DND-41 (cell line): ENCODE measurements at regions not wholly inside any gene's neighbourhood (a gene's known extent, or its start where the extent isn't known, plus 50 kb on each side); places are given as distances from the start of the nearest gene placed in this dataset.

Experiments used
- ATAC-seq: fragments of 200-7000 bp; cut with Tn5 transposase; 3 replicates; pipeline ENCODE4 v1.9.1; 2021; ENCODE audit warnings: low read depth; ENCODE audit not compliant: insufficient read depth
- DNase-seq: peaks from one replicate; pipeline ENCODE4 v3.0.0-alpha.2; 2020
- H2AFZ ChIP-seq: 2 replicates; pipeline ENCODE4 v1.6.0; 2012; ENCODE audit warnings: low read depth, low read length
- H3K27ac ChIP-seq: 2 replicates; pipeline ENCODE4 v1.5.1; 2012; ENCODE audit warnings: low read length, inconsistent platforms
- H3K27me3 ChIP-seq: fragments of 200-600 bp; sonication (generic); 2 replicates; pipeline ENCODE4 v1.6.0; 2012; ENCODE audit warnings: low read length, mild to moderate bottlenecking, inconsistent platforms; ENCODE audit not compliant: insufficient read depth, poor library complexity
- H3K36me3 ChIP-seq: 2 replicates; pipeline ENCODE4 v1.5.1; 2012; ENCODE audit warnings: low read length, inconsistent platforms; ENCODE audit not compliant: insufficient read depth
- H3K4me1 ChIP-seq: 2 replicates; pipeline ENCODE4 v1.5.1; 2012; ENCODE audit warnings: mild to moderate bottlenecking, low read length; ENCODE audit not compliant: insufficient read depth
- H3K4me2 ChIP-seq: 2 replicates; pipeline ENCODE4 v1.6.0; 2012; ENCODE audit warnings: mild to moderate bottlenecking, moderate library complexity, low read length, inconsistent platforms; ENCODE audit not compliant: insufficient read depth
- H3K4me3 ChIP-seq, 2 experiments: fragments of 200-600 bp in 1 of 2; shearing (Covaris generic) in 1 of 2; 2 replicates each; pipeline ENCODE4 v1.5.1; 2012 to 2016; ENCODE audit warnings: inconsistent platforms in 2 of 2, low read length in 2 of 2, mild to moderate bottlenecking in 2 of 2, low read depth in 1 of 2, moderate library complexity in 1 of 2
- H3K79me2 ChIP-seq: 2 replicates; pipeline ENCODE4 v1.6.0; 2012; ENCODE audit warnings: low read length, inconsistent platforms; ENCODE audit not compliant: insufficient read depth
- H3K9ac ChIP-seq: 2 replicates; pipeline ENCODE4 v1.6.0; 2012; ENCODE audit warnings: low read depth, mild to moderate bottlenecking, inconsistent platforms, low read length, moderate library complexity
- H3K9me3 ChIP-seq: 2 replicates; pipeline ENCODE4 v1.5.1; 2012; ENCODE audit warnings: low read length, moderate library complexity, mild to moderate bottlenecking, inconsistent platforms; ENCODE audit not compliant: insufficient read depth, severe bottlenecking
- H4K20me1 ChIP-seq: 2 replicates; pipeline ENCODE4 v1.6.0; 2012; ENCODE audit warnings: low read length; ENCODE audit not compliant: insufficient read depth
- EZH2 ChIP-seq: IDR thresholded peaks from 3 replicates; pipeline ENCODE4 v1.6.1; 2012; ENCODE audit warnings: borderline replicate concordance, low read depth, mild to moderate bottlenecking, moderate library complexity, low read length, inconsistent platforms; ENCODE audit not compliant: severe bottlenecking
- TF ChIP-seq, protein P1 (sequence below): IDR thresholded peaks from 2 replicates; pipeline ENCODE4 v1.5.1; 2012; ENCODE audit warnings: borderline replicate concordance, low read length, moderate library complexity, mild to moderate bottlenecking; ENCODE audit not compliant: poor library complexity, severe bottlenecking; ENCODE audit errors: extremely low read depth

DNA sequence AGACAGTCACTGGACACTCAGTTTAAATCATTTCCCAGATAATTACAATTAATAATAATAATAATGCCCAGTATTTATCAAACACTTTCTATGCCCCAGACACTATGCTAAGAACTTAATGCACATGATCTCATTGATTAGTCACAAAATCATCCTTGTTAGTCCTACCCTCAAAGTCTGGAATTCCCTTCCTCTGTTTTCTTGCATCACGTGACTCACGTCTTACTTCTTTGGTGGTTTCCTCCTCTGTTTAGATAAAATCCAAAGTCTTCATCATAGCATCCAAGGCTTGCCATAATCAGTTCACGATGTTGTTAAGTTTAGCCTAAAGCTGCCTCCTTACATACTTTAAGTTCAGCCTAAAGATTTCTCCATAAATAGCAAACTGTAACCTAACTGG lies 471.9 kb downstream of the PMP22 start:
- H3K36me3 ChIP-seq: no peaks in the 10 kb centered on the region
- ATAC-seq: no peak
- no peak overlapping the region for H3K4me2 ChIP-seq

DNA sequence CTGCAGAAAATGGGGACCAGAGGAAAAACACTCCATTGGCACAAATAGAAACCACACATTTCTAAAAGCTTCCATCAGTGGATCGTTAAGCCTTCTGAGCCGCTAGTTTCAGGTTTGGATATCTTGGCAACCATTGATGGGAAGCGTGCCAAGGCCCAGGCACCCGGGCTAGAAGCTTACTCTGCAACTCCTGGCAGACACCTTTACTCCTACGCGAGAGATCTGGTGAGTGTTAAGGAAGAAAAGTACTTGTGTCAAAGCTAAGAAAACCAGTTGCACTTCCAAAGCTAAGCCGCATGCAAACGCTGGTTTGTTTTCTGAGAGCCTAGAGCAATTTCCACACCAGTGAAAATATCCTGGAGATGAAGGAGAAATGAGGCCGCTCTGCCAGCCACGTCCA lies 472.4 kb downstream of the PMP22 start:
- H3K9ac ChIP-seq: no peak overlapping the region
- H3K36me3 ChIP-seq: no peaks in the 10 kb centered on the region
- TF ChIP-seq, protein P1, sequence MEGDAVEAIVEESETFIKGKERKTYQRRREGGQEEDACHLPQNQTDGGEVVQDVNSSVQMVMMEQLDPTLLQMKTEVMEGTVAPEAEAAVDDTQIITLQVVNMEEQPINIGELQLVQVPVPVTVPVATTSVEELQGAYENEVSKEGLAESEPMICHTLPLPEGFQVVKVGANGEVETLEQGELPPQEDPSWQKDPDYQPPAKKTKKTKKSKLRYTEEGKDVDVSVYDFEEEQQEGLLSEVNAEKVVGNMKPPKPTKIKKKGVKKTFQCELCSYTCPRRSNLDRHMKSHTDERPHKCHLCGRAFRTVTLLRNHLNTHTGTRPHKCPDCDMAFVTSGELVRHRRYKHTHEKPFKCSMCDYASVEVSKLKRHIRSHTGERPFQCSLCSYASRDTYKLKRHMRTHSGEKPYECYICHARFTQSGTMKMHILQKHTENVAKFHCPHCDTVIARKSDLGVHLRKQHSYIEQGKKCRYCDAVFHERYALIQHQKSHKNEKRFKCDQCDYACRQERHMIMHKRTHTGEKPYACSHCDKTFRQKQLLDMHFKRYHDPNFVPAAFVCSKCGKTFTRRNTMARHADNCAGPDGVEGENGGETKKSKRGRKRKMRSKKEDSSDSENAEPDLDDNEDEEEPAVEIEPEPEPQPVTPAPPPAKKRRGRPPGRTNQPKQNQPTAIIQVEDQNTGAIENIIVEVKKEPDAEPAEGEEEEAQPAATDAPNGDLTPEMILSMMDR: no peak
- no peak for TF ChIP-seq EZH2
- H2AFZ ChIP-seq: no peak overlapping the region
- no peaks in the 10 kb centered on the region for H3K79me2 ChIP-seq
- H3K27ac ChIP-seq: no peak overlapping the region
- H4K20me1 ChIP-seq: no peaks in the 10 kb centered on the region
- DNase-seq (no peak), ATAC-seq (no peak)
- no peaks in the 10 kb centered on the region for H3K27me3 ChIP-seq
- H3K9me3 ChIP-seq: no peaks in the 10 kb centered on the region
- peaks cover 3% of the 10 kb centered on the region; the same call in 1 of the 2 replicates for H3K4me1 ChIP-seq
- no peak overlapping the region for H3K4me2 ChIP-seq
- no peak overlapping the region for H3K4me3 ChIP-seq

More for the DNA sequence above, 471.9 kb downstream of the PMP22 start:
- Histone ChIP-seq H3K9me3 (no peaks in the 10 kb centered on the region), H3K27ac (no peak overlapping the region), H3K79me2 (no peaks in the 10 kb centered on the region), H3K9ac (no peak overlapping the region), H3K27me3 (no peaks in the 10 kb centered on the region), H3K4me3 (no peak overlapping the region), H4K20me1 (no peaks in the 10 kb centered on the region), H2AFZ (no peak overlapping the region), H3K4me1 (peaks cover 3% of the 10 kb centered on the region; the same call in 1 of the 2 replicates)
- DNase-seq: no peak
- TF ChIP-seq, protein P1: no peak
- no peak for TF ChIP-seq EZH2

DNA sequence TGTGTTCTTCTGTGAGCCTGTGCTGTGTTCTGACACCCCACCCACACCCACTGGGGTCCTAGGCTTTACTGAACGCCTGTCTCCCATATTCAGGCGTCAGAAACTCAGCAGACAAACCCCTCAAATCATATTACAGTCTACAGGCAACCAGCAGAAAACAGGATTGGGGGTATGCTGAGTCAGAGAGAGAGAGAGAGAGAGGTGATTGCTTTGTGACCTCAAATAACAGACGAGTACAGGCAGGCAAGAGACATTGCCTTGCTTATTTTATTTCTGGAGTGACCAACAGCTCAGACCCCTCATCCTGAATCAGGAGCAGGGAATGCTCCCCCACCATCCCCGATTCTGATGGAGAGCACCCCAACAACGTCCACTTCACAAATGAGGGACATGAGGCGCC lies 473.9 kb downstream of the PMP22 start:
- no peak overlapping the region for H3K4me3 ChIP-seq
- peaks cover 3% of the 10 kb centered on the region; the same call in 1 of the 2 replicates for H3K4me1 ChIP-seq
- H3K36me3 ChIP-seq: no peaks in the 10 kb centered on the region
- no peak overlapping the region for H3K9ac ChIP-seq
- ATAC-seq (no peak), DNase-seq (no peak)
- H3K27ac ChIP-seq: no peak overlapping the region
- no peak overlapping the region for H3K4me2 ChIP-seq
- no peaks in the 10 kb centered on the region for H3K9me3 ChIP-seq
- H4K20me1 ChIP-seq: no peaks in the 10 kb centered on the region
- TF ChIP-seq, protein P1: no peak
- TF ChIP-seq EZH2: no peak
- no peaks in the 10 kb centered on the region for H3K27me3 ChIP-seq
- no peak overlapping the region for H2AFZ ChIP-seq
- H3K79me2 ChIP-seq: no peaks in the 10 kb centered on the region

DNA sequence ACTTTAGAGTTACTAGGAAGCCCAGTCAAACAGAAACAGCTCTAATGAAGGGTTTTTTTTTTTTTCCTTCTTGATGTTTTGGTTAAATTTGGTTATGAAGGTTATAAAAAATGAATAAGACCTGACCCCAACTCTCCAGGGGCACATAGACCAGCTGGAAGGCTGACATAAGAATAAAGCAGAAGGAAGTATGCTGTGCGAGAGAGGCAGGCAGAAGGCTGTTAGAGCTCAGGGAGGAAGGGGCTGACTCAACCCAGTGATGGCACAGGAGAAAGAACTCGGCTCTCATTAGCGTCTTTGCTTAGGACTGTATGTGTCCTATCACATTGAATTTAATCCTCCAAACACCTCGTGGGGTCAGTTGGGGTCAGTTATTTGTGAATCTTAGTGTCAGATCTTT lies 474.6 kb downstream of the PMP22 start:
- no peak overlapping the region for H3K27ac ChIP-seq
- H3K36me3 ChIP-seq: no peaks in the 10 kb centered on the region
- H4K20me1 ChIP-seq: no peaks in the 10 kb centered on the region
- no peaks in the 10 kb centered on the region for H3K27me3 ChIP-seq
- H3K4me1 ChIP-seq: peaks cover 3% of the 10 kb centered on the region; the same call in 1 of the 2 replicates
- ATAC-seq: no peak
- H3K4me2 ChIP-seq: no peak overlapping the region
- no peak for DNase-seq
- H3K79me2 ChIP-seq: no peaks in the 10 kb centered on the region
- no peak overlapping the region for H3K9ac ChIP-seq
- no peak for TF ChIP-seq EZH2
- TF ChIP-seq, protein P1: no peak
- H3K9me3 ChIP-seq: no peaks in the 10 kb centered on the region
- H3K4me3 ChIP-seq: no peak overlapping the region
- no peak overlapping the region for H2AFZ ChIP-seq
